Naive thymus-derived CD4-positive, alpha-beta T cell (primary cell): ENCODE measurements at regions not wholly inside any gene's neighbourhood (a gene's known extent, or its start where the extent isn't known, plus 50 kb on each side); places are given as distances from the start of the nearest gene placed in this dataset.
"Not testable (repeated sequence)": the region's sequence is repeated elsewhere in the genome, so short reads cannot be mapped to it uniquely, and the experiment has no call there.

Experiments used
- ATAC-seq: fragments of 150-1000 bp; cut with Tn5 transposase; 2 replicates; pipeline ENCODE4 v1.10.0; 2021; ENCODE audit warnings: mild to moderate bottlenecking, moderate library complexity
- CTCF ChIA-PET: fragments of 350-600 bp; sonication (Branson Sonifier 250); formaldehyde crosslinking; loops from one replicate; lab custom pipeline; 2021; ENCODE audit warnings: antibody characterized with exemption; lab: Charles Lee
- POLR2A ChIA-PET: fragments of 350-600 bp; sonication (Branson Sonifier 250); formaldehyde crosslinking; loops from one replicate; lab custom pipeline; 2021; ENCODE audit warnings: antibody characterized with exemption, inconsistent platforms; lab: Charles Lee
- DNase-seq, 9 donors: peaks; one replicate each; pipeline versions ENCODE4 v3.0.0 to v3.0.0-alpha.2; 2020 to 2022; ENCODE audit warnings: mixed read lengths in 1 of 9
- H3K27ac ChIP-seq: one replicate; pipeline ENCODE4 v1.7.0; 2013; ENCODE audit warnings: mild to moderate bottlenecking, low read depth, low read length, moderate library complexity
- H3K27me3 ChIP-seq, 2 donors: one replicate each; pipeline ENCODE4 v1.7.0; 2013; ENCODE audit warnings: low read length in 2 of 2, mild to moderate bottlenecking in 2 of 2, moderate library complexity in 2 of 2; ENCODE audit not compliant: control insufficient read depth in 2 of 2, insufficient read depth in 2 of 2
- H3K36me3 ChIP-seq, 3 experiments: 1 replicate in 2 of 3; 2 replicates in 1 of 3; pipeline ENCODE4 v1.7.0; 2013; ENCODE audit warnings: low read length in 3 of 3, mild to moderate bottlenecking in 3 of 3, moderate library complexity in 1 of 3; ENCODE audit not compliant: insufficient read depth in 3 of 3, control insufficient read depth in 2 of 3
- H3K4me1 ChIP-seq, 2 donors: one replicate each; pipeline ENCODE4 v1.7.0; 2013; ENCODE audit warnings: low read length in 2 of 2, mild to moderate bottlenecking in 2 of 2, moderate library complexity in 1 of 2; ENCODE audit not compliant: control insufficient read depth in 2 of 2, insufficient read depth in 2 of 2
- H3K4me3 ChIP-seq: 2 replicates; pipeline ENCODE4 v1.7.0; 2013; ENCODE audit warnings: mild to moderate bottlenecking, low read length
- H3K9me3 ChIP-seq, 3 experiments: 1 replicate in 2 of 3; 2 replicates in 1 of 3; pipeline ENCODE4 v1.7.0; 2013; ENCODE audit warnings: low read length in 3 of 3; ENCODE audit not compliant: control insufficient read depth in 2 of 3
- H3K27ac Mint-ChIP-seq, 9 donors: one replicate each; pipeline ENCODE4 v1.8.0; 2020 to 2022; ENCODE audit warnings: mixed read lengths in 9 of 9, mild to moderate bottlenecking in 8 of 9, moderate library complexity in 5 of 9, inconsistent platforms in 2 of 9
- H3K27me3 Mint-ChIP-seq, 5 donors: one replicate each; pipeline ENCODE4 v1.8.0; 2021 to 2022; ENCODE audit warnings: mixed read lengths in 5 of 5, mild to moderate bottlenecking in 1 of 5
- H3K36me3 Mint-ChIP-seq, 5 donors: one replicate each; pipeline ENCODE4 v1.8.0; 2020 to 2022; ENCODE audit warnings: mixed read lengths in 5 of 5, mild to moderate bottlenecking in 3 of 5, inconsistent platforms in 1 of 5
- H3K4me1 Mint-ChIP-seq, 7 donors: one replicate each; pipeline ENCODE4 v1.8.0; 2020 to 2022; ENCODE audit warnings: mixed read lengths in 7 of 7, mild to moderate bottlenecking in 3 of 7, inconsistent platforms in 1 of 7
- H3K4me3 Mint-ChIP-seq, 10 donors: one replicate each; pipeline ENCODE4 v1.8.0; 2020 to 2022; ENCODE audit warnings: mild to moderate bottlenecking in 10 of 10, mixed read lengths in 10 of 10, moderate library complexity in 6 of 10, inconsistent platforms in 2 of 10
- H3K9me3 Mint-ChIP-seq, 11 donors: one replicate each; pipeline ENCODE4 v1.8.0; 2020 to 2022; ENCODE audit warnings: mixed read lengths in 11 of 11, mild to moderate bottlenecking in 4 of 11, inconsistent platforms in 1 of 11, moderate library complexity in 1 of 11
- intact Hi-C, 2 donors: fragments of 100-400 bp; cut with micrococcal nuclease; formaldehyde crosslinking; loops; one replicate each; pipeline ENCODE4 v1.15.1; 2023

- H3K4me3 Mint-ChIP-seq, H3K27ac ChIP-seq, H3K4me1 ChIP-seq, H3K4me1 Mint-ChIP-seq, POLR2A ChIA-PET, H3K9me3 Mint-ChIP-seq, H3K27me3 Mint-ChIP-seq, H3K27me3 ChIP-seq, H3K36me3 ChIP-seq, CTCF ChIA-PET, H3K4me3 ChIP-seq, H3K9me3 ChIP-seq, ATAC-seq, intact Hi-C loops, H3K36me3 Mint-ChIP-seq, H3K27ac Mint-ChIP-seq, DNase-seq: not testable (repeated sequence)
Measured at GRCh38 chr1:273772-274171, 177.7 kb downstream of the OR4F29 start.

- H3K4me1 Mint-ChIP-seq, H3K9me3 ChIP-seq, H3K27me3 ChIP-seq, H3K36me3 Mint-ChIP-seq, ATAC-seq, H3K9me3 Mint-ChIP-seq, H3K27ac Mint-ChIP-seq, CTCF ChIA-PET, POLR2A ChIA-PET, intact Hi-C loops, H3K4me3 Mint-ChIP-seq, H3K4me1 ChIP-seq, H3K36me3 ChIP-seq, H3K27me3 Mint-ChIP-seq, H3K4me3 ChIP-seq, H3K27ac ChIP-seq: not testable (repeated sequence)
- peak; percentile 33 to 66 (median 50) for DNase-seq
Measured at GRCh38 chr1:267815-268214, 183.7 kb downstream of the OR4F29 start.
